DND-41 (cell line): ENCODE measurements at regions not wholly inside any gene's neighbourhood (a gene's known extent, or its start where the extent isn't known, plus 50 kb on each side); places are given as distances from the start of the nearest gene placed in this dataset.

Experiments
- CTCF ChIP-seq: IDR thresholded peaks from 2 replicates; pipeline ENCODE4 v1.5.1; 2012; ENCODE audit warnings: borderline replicate concordance, low read length, moderate library complexity, mild to moderate bottlenecking; ENCODE audit not compliant: poor library complexity, severe bottlenecking; ENCODE audit errors: extremely low read depth
- EZH2 ChIP-seq: IDR thresholded peaks from 3 replicates; pipeline ENCODE4 v1.6.1; 2012; ENCODE audit warnings: borderline replicate concordance, low read depth, mild to moderate bottlenecking, moderate library complexity, low read length, inconsistent platforms; ENCODE audit not compliant: severe bottlenecking

- TF ChIP-seq CTCF (no peak), EZH2 (no peak)
Measured at GRCh38 chr12:3351731-3352130, 139.3 kb upstream of the PRMT8 start.
